Fibroblast of lung (primary cell): ENCODE measurements at regions not wholly inside any gene's neighbourhood (a gene's known extent, or its start where the extent isn't known, plus 50 kb on each side); places are given as distances from the start of the nearest gene placed in this dataset.

ENCODE experiments used
- EZH2 ChIP-seq: IDR thresholded peaks from 2 replicates; pipeline ENCODE4 v1.5.1; 2012; ENCODE audit warnings: low read length, control low read depth, mild to moderate bottlenecking; ENCODE audit errors: missing control alignments
- TF ChIP-seq, protein P1 (sequence below), 2 donors: IDR thresholded peaks in 1 of 2; conservative IDR thresholded peaks in 1 of 2; 1 replicate in 1 of 2; 2 replicates in 1 of 2; pipeline ENCODE4 v1.5.1; 2011 to 2012; ENCODE audit warnings: low read length in 2 of 2, control low read depth in 1 of 2, inconsistent platforms in 1 of 2, low read depth in 1 of 2, mild to moderate bottlenecking in 1 of 2

DNA sequence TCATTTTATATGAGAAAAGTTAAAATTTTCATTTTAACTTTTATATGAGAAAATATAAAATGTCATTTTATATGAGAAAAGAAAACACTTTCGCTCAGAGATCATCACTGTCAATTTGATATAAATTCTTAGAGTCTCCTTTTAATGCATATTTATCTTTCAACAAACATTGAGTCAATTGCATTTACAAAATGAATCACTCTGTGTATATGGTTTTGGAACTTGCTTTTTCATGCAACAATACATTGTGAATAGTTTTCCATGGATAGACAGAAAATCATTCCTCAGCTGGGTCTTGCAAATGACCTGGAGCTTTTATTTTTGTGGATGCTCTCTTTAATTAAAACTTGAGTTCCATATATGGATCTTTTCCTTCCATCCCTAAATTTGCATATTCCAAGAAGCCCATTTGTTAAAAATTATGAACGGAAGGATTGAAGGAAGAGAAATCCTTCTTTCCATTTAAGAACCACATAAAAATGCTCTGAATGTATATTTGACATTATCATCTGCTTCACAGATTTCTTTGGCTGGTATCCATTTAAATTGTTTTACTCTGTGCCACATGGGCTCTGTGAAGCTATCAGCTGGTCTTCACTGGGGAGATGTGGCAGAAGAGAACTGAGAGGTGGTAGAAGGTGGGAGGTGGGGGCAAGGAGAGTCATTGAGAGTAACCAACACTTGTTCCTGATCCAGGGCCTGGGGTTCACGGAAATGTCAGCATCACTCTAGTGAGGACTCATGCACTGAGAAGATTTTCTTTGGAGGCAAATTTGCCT lies 104.1 kb downstream of the QPCT start:
- TF ChIP-seq, protein P1, sequence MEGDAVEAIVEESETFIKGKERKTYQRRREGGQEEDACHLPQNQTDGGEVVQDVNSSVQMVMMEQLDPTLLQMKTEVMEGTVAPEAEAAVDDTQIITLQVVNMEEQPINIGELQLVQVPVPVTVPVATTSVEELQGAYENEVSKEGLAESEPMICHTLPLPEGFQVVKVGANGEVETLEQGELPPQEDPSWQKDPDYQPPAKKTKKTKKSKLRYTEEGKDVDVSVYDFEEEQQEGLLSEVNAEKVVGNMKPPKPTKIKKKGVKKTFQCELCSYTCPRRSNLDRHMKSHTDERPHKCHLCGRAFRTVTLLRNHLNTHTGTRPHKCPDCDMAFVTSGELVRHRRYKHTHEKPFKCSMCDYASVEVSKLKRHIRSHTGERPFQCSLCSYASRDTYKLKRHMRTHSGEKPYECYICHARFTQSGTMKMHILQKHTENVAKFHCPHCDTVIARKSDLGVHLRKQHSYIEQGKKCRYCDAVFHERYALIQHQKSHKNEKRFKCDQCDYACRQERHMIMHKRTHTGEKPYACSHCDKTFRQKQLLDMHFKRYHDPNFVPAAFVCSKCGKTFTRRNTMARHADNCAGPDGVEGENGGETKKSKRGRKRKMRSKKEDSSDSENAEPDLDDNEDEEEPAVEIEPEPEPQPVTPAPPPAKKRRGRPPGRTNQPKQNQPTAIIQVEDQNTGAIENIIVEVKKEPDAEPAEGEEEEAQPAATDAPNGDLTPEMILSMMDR (conservative IDR thresholded peaks at IDR 0.05 in 1 of 2, IDR thresholded peaks at IDR 0.05 in 1 of 2; ENCODE audit: low read depth in 1 of 2, low read length in 2 of 2): no peak
- TF ChIP-seq EZH2: no peak
